ENCODE measurements at regions not wholly inside any gene's neighbourhood (a gene's known extent, or its start where the extent isn't known, plus 50 kb on each side); places are given as distances from the start of the nearest gene placed in this dataset.
"Not testable (repeated sequence)": the region's sequence is repeated elsewhere in the genome, so short reads cannot be mapped to it uniquely, and the experiment has no call there.

- TF ChIP-seq CTCF (IDR thresholded peaks at IDR 0.05; ENCODE audit: low read depth, low read length, missing input control); TAF1 (conservative IDR thresholded peaks at IDR 0.05): not testable (repeated sequence)
- peak; percentile 75 for TF ChIP-seq MAX (IDR thresholded peaks at IDR 0.05)
- TF ChIP-seq JUND (IDR thresholded peaks at IDR 0.05): peak; percentile 47 to 86
Observed at GRCh38 chr7:119266790-119267189, 1006.2 kb upstream of the KCND2 start.

All from liver (tissue), 3 donors.